ENCODE measurements at regions not wholly inside any gene's neighbourhood (a gene's known extent, or its start where the extent isn't known, plus 50 kb on each side); places are given as distances from the start of the nearest gene placed in this dataset.

GRCh38 chr1:55331351-55331750, 116.2 kb upstream of the USP24 start:
- Histone ChIP-seq H3K4me3 (no peak overlapping the region), H3K36me3 (no peaks in the 10 kb centered on the region), H3K4me1 (no peaks in the 10 kb centered on the region), H3K27me3 (no peaks in the 10 kb centered on the region), H3K9me3 (no peaks in the 10 kb centered on the region), H3K27ac (no peak overlapping the region)
- 92% methylated on average over 7 of the region's 7 CpGs for WGBS (ENCODE audit: insufficient coverage, low coverage, low lambda C conversion rate, missing lambda C conversion rate)
- TF ChIP-seq CTCF (IDR thresholded peaks at IDR 0.05) (no peak), POLR2A (IDR thresholded peaks at IDR 0.05) (no peak)
- DNase-seq (no peak), ATAC-seq (no peak)
- intact Hi-C loops (cut with DNase I), result no loop called here

GRCh38 chr1:55329808-55330432, 114.8 kb upstream of the USP24 start:
- no peaks in the 10 kb centered on the region for H3K4me1 ChIP-seq
- intact Hi-C loops (cut with DNase I), result no loop called here
- ATAC-seq (no peak), DNase-seq (no peak)
- no peak overlapping the region for H3K4me3 ChIP-seq
- TF ChIP-seq POLR2A (IDR thresholded peaks at IDR 0.05) (no peak), CTCF (IDR thresholded peaks at IDR 0.05) (no peak)
- no peaks in the 10 kb centered on the region for H3K36me3 ChIP-seq
- no peaks in the 10 kb centered on the region for H3K9me3 ChIP-seq
- H3K27ac ChIP-seq, result no peak overlapping the region
- 60% methylated on average over 4 of the region's 4 CpGs for WGBS (ENCODE audit: insufficient coverage, low coverage, low lambda C conversion rate, missing lambda C conversion rate)
- no peaks in the 10 kb centered on the region for H3K27me3 ChIP-seq

GRCh38 chr1:55329091-55329490, 113.9 kb upstream of the USP24 start:
- Histone ChIP-seq H3K27me3 (no peaks in the 10 kb centered on the region), H3K4me1 (no peaks in the 10 kb centered on the region), H3K36me3 (no peaks in the 10 kb centered on the region), H3K27ac (no peak overlapping the region), H3K4me3 (no peak overlapping the region), H3K9me3 (no peaks in the 10 kb centered on the region)
- no peak for TF ChIP-seq POLR2A (IDR thresholded peaks at IDR 0.05)
- TF ChIP-seq CTCF (IDR thresholded peaks at IDR 0.05), result no peak
- peak in 2 of 3 donors; percentile 46 to 50 for DNase-seq
- intact Hi-C loops (cut with DNase I), result no loop called here
- peak; percentile 72 to 84 (median 76) for ATAC-seq
- WGBS (ENCODE audit: insufficient coverage, low coverage, low lambda C conversion rate, missing lambda C conversion rate), result 69% methylated on average over 3 of the region's 5 CpGs

- no peak for DNase-seq
- no peak for ATAC-seq
- intact Hi-C loops (cut with DNase I), result no loop called here
- no peak overlapping the region for H3K27ac ChIP-seq
- H3K9me3 ChIP-seq, result no peaks in the 10 kb centered on the region
- no peaks in the 10 kb centered on the region for H3K36me3 ChIP-seq
- 58% methylated on average over 14 of the region's 14 CpGs for WGBS (ENCODE audit: insufficient coverage, low coverage, low lambda C conversion rate, missing lambda C conversion rate)
- H3K4me3 ChIP-seq, result no peak overlapping the region
- no peaks in the 10 kb centered on the region for H3K27me3 ChIP-seq
- no peaks in the 10 kb centered on the region for H3K4me1 ChIP-seq
- TF ChIP-seq POLR2A (IDR thresholded peaks at IDR 0.05), result no peak
- no peak for TF ChIP-seq CTCF (IDR thresholded peaks at IDR 0.05)
Measured at GRCh38 chr1:55326496-55327243, 111.5 kb upstream of the USP24 start.
